Upper lobe of left lung (tissue), 6 donors: ENCODE measurements at regions not wholly inside any gene's neighbourhood (a gene's known extent, or its start where the extent isn't known, plus 50 kb on each side); places are given as distances from the start of the nearest gene placed in this dataset.

Experiments
- ATAC-seq, 2 donors: fragments of 200-7000 bp; cut with Tn5 transposase; one replicate each; pipeline ENCODE4 v1.9.1; 2022; ENCODE audit warnings: mild to moderate bottlenecking in 2 of 2, moderate library complexity in 2 of 2; ENCODE audit not compliant: low FRiP score in 2 of 2
- DNase-seq, 2 donors: peaks; one replicate each; pipeline ENCODE4 v3.0.0-alpha.2; 2019 to 2020
- H3K27ac ChIP-seq, 4 donors: fragments of 200-600 bp; sonication (generic); one replicate each; pipeline ENCODE4 v1.5.1; 2016 to 2019
- H3K27me3 ChIP-seq, 4 donors: fragments of 200-600 bp; sonication (generic); one replicate each; pipeline ENCODE4 v1.5.1; 2017 to 2019
- H3K36me3 ChIP-seq, 4 donors: fragments of 200-600 bp; sonication (generic); one replicate each; pipeline ENCODE4 v1.5.1; 2016 to 2019
- H3K4me1 ChIP-seq, 4 donors: fragments of 200-600 bp; sonication (generic); one replicate each; pipeline ENCODE4 v1.5.1; 2018 to 2019
- H3K4me3 ChIP-seq, 4 donors: fragments of 200-600 bp; sonication (generic); one replicate each; pipeline ENCODE4 v1.5.1; 2017 to 2019; ENCODE audit warnings: mild to moderate bottlenecking in 2 of 4, moderate library complexity in 1 of 4
- H3K9me3 ChIP-seq, 4 donors: fragments of 200-600 bp; sonication (generic); one replicate each; pipeline ENCODE4 v1.5.1; 2018 to 2019
- EP300 ChIP-seq, 4 donors: sonication (generic); formaldehyde crosslinking; IDR thresholded peaks; one replicate each; pipeline ENCODE4 v1.5.1; 2017; ENCODE audit warnings: antibody characterized with exemption in 4 of 4, control low read depth in 2 of 4
- POLR2A ChIP-seq, 4 donors: fragments of 450-650 bp; IDR thresholded peaks; one replicate each; pipeline ENCODE4 v1.5.1; 2016 to 2017; ENCODE audit warnings: antibody characterized with exemption in 4 of 4, mild to moderate bottlenecking in 2 of 4
- POLR2AphosphoS5 ChIP-seq, 2 donors: sonication (generic); formaldehyde crosslinking; IDR thresholded peaks; one replicate each; pipeline ENCODE4 v1.5.1; 2017; ENCODE audit warnings: antibody characterized with exemption in 2 of 2
- WGBS, 2 donors: methylation state at CpG; one replicate each; pipeline ENCODE4 v1.1.5; 2017 to 2018; 5-methylcytosine and 5-hydroxymethylcytosine counted together
- TF ChIP-seq, protein P1 (sequence below), 6 experiments: fragments of 450-650 bp in 4 of 6; fragments of 200-600 bp in 2 of 6; sonication (generic) in 2 of 6; IDR thresholded peaks; one replicate each; pipeline ENCODE4 v1.5.1; 2016 to 2019; ENCODE audit warnings: antibody characterized with exemption in 6 of 6
- donor health status: DM: no; HTN: no; CAD: no; lungs with moderate emphysema.
- donor health status: DM: no; HTN: yes; CAD: no; lungs with severe emphysema.

DNA sequence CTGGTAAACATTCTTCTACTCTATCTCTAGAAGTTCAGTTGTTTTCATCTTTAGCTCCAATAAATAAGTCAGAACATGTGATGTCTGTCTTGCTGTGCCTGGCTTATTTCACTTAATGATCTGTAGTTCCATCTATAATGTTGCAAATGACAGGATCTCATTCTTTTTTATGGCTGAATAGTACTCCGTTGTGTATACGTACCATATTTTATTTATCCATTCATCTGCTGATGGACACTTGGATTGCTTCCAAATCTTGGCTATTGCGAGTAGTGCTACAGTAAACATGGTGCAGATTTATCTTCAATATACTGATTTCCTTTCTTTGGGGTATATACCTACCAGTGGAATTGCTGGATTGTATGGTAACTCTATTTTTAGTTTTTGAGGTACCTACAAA is 124.4 kb downstream of the ZNF33B start:
- 85 to 97% methylated on average over 3 of the region's 3 CpGs for WGBS, 2 donors

DNA sequence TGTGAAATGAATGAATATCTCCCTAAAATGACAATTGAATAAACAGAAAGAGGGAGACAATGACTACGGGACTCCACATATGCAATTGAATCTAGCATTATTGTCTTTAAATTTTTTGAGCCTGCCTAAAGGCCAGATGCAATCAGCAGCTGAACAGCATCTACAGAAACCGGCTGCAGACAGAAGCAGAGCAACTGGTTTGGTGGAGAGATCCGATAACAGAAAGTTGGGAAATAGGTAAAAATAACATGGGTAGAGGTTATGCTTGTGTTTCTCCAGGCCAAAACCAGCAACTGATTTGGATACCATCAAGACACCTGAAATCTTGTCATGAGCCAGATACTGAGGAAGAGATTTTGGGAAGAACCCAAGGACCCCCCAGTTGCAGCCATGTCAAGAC is 146.6 kb downstream of the ZNF33B start:
- no peak for ATAC-seq
- H3K4me1 ChIP-seq: no peaks in the 10 kb centered on the region
- no peak overlapping the region for H3K4me3 ChIP-seq
- H3K27ac ChIP-seq: no peak overlapping the region
- no peak for DNase-seq
- H3K9me3 ChIP-seq: no peaks in the 10 kb centered on the region
- WGBS, 2 donors: 91 to 93% methylated on average over 3 of the region's 3 CpGs
- TF ChIP-seq EP300 (IDR thresholded peaks at IDR 0.05): no peak
- no peak for TF ChIP-seq POLR2A (IDR thresholded peaks at IDR 0.05)
- TF ChIP-seq, protein P1, sequence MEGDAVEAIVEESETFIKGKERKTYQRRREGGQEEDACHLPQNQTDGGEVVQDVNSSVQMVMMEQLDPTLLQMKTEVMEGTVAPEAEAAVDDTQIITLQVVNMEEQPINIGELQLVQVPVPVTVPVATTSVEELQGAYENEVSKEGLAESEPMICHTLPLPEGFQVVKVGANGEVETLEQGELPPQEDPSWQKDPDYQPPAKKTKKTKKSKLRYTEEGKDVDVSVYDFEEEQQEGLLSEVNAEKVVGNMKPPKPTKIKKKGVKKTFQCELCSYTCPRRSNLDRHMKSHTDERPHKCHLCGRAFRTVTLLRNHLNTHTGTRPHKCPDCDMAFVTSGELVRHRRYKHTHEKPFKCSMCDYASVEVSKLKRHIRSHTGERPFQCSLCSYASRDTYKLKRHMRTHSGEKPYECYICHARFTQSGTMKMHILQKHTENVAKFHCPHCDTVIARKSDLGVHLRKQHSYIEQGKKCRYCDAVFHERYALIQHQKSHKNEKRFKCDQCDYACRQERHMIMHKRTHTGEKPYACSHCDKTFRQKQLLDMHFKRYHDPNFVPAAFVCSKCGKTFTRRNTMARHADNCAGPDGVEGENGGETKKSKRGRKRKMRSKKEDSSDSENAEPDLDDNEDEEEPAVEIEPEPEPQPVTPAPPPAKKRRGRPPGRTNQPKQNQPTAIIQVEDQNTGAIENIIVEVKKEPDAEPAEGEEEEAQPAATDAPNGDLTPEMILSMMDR (IDR thresholded peaks at IDR 0.05): no peak
- no peak for TF ChIP-seq POLR2AphosphoS5 (IDR thresholded peaks at IDR 0.05)
- no peaks in the 10 kb centered on the region for H3K27me3 ChIP-seq
- no peaks in the 10 kb centered on the region for H3K36me3 ChIP-seq

More for the DNA sequence above, 124.4 kb downstream of the ZNF33B start:
- no peak overlapping the region for H3K27ac ChIP-seq
- TF ChIP-seq POLR2AphosphoS5 (IDR thresholded peaks at IDR 0.05) (no peak), EP300 (IDR thresholded peaks at IDR 0.05) (no peak), POLR2A (IDR thresholded peaks at IDR 0.05) (no peak)
- TF ChIP-seq, protein P1 (IDR thresholded peaks at IDR 0.05): no peak
- no peak for DNase-seq
- ATAC-seq: no peak
- H3K4me3 ChIP-seq: no peak overlapping the region
- H3K4me1 ChIP-seq: no peaks in the 10 kb centered on the region
- no peaks in the 10 kb centered on the region for H3K36me3 ChIP-seq
- no peaks in the 10 kb centered on the region for H3K27me3 ChIP-seq
- peaks cover 78 to 96% (median 82%) of the 10 kb centered on the region in 4 donors for H3K9me3 ChIP-seq

DNA sequence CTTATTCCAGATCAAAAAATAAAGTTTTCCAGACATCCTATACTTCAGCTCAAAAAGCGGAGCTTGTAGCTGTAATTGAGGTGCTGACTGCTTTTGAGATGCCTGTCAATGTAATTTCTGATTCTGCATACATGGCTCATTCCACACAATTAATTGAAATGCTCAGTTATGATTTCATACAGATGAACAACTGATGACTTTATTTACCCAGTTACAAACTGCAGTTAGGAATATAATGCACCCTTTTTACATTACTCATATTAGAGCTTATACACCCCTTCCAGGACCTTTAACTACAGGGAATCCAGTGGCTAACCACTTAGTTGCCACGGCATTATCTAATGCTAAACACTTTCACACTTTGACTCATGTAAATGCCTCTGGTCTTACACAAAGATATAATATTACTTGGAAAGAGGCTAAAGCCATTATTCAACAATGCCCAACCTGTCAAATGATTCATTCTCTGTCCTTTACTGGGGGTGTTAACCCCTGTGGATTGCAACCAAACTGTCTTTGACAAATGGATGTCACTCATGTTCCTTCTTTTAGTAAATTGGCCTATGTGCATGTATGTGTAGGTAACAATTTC is 147.3 kb downstream of the ZNF33B start:
- Histone ChIP-seq H3K36me3 (no peaks in the 10 kb centered on the region), H3K27ac (no peak overlapping the region), H3K4me1 (no peaks in the 10 kb centered on the region), H3K27me3 (no peaks in the 10 kb centered on the region), H3K9me3 (no peaks in the 10 kb centered on the region), H3K4me3 (no peak overlapping the region)
- DNase-seq (no peak), ATAC-seq (no peak)
- WGBS, 2 donors: 58 to 72% methylated on average over 2 of the region's 2 CpGs
- no peak for TF ChIP-seq EP300 (IDR thresholded peaks at IDR 0.05)
- TF ChIP-seq, protein P1 (IDR thresholded peaks at IDR 0.05): no peak
- no peak for TF ChIP-seq POLR2A (IDR thresholded peaks at IDR 0.05)
- TF ChIP-seq POLR2AphosphoS5 (IDR thresholded peaks at IDR 0.05): no peak

DNA sequence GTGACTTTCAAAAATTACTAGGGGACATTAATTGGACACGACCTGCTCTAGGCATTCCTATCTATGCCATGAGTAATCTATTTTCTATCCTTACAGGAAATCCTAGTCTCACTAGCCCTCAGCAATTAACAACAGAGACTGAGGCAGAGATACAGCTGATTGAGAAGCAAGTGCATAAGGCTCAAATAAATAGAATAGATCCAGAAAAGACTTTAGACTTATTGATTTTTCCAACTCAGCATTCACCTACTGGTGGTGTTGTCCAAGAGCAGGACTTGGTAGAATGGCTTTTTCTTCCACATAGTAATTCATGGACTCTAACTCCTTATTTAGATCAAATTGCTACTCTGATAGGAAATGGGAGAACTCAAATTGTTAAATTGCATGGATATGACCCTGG is 148.0 kb downstream of the ZNF33B start:
- DNase-seq (no peak), ATAC-seq (no peak)
- no peak overlapping the region for H3K4me3 ChIP-seq
- H3K27ac ChIP-seq: no peak overlapping the region
- 57% methylated on average over 1 of the region's 1 CpG for WGBS, 2 donors
- H3K4me1 ChIP-seq: no peaks in the 10 kb centered on the region
- TF ChIP-seq EP300 (IDR thresholded peaks at IDR 0.05): no peak
- TF ChIP-seq, protein P1 (IDR thresholded peaks at IDR 0.05): no peak
- TF ChIP-seq POLR2AphosphoS5 (IDR thresholded peaks at IDR 0.05): no peak
- no peaks in the 10 kb centered on the region for H3K36me3 ChIP-seq
- no peaks in the 10 kb centered on the region for H3K9me3 ChIP-seq
- H3K27me3 ChIP-seq: no peaks in the 10 kb centered on the region

DNA sequence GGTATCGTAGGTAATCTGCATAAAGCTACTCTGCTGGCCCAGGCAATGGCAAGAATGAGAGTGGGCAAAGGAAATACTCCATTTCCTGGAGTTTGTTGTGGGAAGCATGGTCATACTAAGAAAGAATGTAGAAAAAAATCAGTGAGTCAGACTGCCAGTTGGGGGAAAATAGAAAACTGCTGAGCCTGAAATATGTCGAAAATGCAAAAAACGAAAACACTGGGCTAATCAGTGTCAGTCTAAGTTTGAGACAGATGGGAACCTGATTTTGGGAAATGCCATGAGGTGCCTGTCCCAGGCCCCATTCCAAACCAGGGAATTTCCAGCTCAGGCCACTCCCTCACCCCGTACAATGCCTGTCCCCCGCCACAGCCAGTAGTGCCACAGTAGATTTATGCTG is 150.0 kb downstream of the ZNF33B start:
- WGBS, 2 donors: 40 to 63% methylated on average over 5 of the region's 5 CpGs
- peak overlapping the region in 1 of 4 donors; percentile 52 for H3K27ac ChIP-seq
- H3K9me3 ChIP-seq: no peaks in the 10 kb centered on the region
- no peak overlapping the region for H3K4me3 ChIP-seq
- no peaks in the 10 kb centered on the region for H3K4me1 ChIP-seq
- TF ChIP-seq, protein P1 (IDR thresholded peaks at IDR 0.05): no peak
- no peak for TF ChIP-seq POLR2A (IDR thresholded peaks at IDR 0.05)
- no peak for TF ChIP-seq EP300 (IDR thresholded peaks at IDR 0.05)
- TF ChIP-seq POLR2AphosphoS5 (IDR thresholded peaks at IDR 0.05): no peak
- ATAC-seq (no peak), DNase-seq (no peak)
- H3K27me3 ChIP-seq: no peaks in the 10 kb centered on the region
- H3K36me3 ChIP-seq: no peaks in the 10 kb centered on the region
